HG02970 (cell line): ENCODE measurements at regions not wholly inside any gene's neighbourhood (a gene's known extent, or its start where the extent isn't known, plus 50 kb on each side); places are given as distances from the start of the nearest gene placed in this dataset.
A peak's percentile ranks its signal among the peaks of the same experiment; 100 is the strongest.

ENCODE experiments used
- ATAC-seq: cut with Tn5 transposase; IDR thresholded peaks from one replicate; pipeline ENCODE4 v1.9.1; 2021; ENCODE audit warnings: mild to moderate bottlenecking, moderate library complexity, moderate number of reproducible peaks; ENCODE audit not compliant: unreplicated experiment, low FRiP score

DNA sequence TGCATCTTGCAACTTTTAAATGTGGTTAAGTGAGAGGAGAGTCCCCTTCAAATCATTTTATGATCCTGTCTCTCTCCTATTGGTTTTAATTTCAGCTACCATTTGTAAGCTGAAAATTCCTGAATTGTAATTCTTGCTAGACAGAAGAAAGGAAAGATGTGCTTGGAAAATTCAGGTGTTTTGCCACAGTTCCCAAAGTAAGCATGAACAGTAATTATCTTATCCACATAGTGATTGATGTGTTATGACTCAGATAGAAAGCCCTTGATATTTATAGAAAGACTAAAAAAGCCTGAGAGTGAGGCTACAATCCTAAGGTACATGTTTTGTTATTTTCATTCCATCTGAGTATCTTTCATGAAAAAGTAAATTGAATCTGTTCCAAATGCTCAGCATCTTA lies 492.5 kb downstream of the MAT2B start:
- ATAC-seq, result no peak

DNA sequence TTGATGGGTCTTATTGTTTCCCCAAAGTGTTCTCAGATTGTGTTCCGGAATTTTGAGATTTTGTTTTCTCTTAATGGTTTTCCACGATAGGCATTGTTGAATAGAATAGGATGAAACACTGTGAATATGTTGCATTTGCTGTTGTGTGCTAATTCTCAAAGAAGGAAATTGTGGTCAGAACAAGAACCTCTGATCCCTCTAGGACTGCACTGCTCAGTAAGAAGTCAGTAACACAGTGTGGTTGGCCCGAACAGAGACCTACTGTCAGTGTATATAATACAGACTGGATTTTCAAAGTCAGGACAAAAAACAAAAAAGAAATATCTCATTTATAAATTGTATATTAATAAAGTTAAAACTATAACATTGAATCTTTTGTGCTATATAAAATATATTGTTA lies 494.8 kb downstream of the MAT2B start:
- no peak for ATAC-seq

DNA sequence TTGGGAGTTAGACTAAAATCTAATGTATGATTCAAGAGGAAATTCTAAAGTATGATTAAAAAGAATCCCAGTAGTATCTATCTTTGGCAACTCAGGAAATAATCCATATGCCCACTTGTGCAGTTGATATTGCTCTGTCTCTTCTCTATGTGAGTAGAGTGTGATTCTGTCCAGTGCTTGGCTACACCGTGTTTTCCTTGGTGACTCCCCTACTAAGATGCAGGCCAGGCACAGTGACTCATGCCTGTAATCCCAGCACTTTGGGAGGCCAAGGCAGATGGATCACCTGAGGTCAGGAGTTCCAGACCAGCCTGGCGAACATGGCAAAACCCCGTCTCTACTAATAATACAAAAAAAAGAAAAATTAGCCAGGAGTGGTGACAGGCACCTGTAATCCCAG lies 495.4 kb downstream of the MAT2B start:
- ATAC-seq, result no peak

GRCh38 chr5:164002214-164002613 lies 496.8 kb downstream of the MAT2B start:
- no peak for ATAC-seq

- ATAC-seq, result no peak
Measured at GRCh38 chr5:164002628-164003027, 497.2 kb downstream of the MAT2B start.

DNA sequence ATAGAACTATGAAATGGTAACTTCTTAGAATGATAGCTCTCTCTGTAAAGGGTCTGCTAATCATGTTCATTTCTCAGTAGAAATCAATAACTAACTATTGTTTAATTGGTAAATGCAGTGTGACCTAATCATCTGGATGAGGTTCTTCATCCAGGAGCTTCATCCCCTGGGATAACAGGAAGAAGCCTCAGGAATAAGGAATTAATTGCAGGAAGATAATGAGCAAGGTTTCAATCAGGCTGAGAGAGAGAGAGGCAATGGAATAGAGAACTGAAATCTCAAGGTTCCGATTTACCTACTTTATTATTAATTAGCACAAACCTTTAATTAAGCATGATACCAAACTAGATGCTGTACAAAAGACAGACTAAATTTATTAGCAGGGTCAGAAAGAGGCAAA lies 499.7 kb downstream of the MAT2B start:
- no peak for ATAC-seq

DNA sequence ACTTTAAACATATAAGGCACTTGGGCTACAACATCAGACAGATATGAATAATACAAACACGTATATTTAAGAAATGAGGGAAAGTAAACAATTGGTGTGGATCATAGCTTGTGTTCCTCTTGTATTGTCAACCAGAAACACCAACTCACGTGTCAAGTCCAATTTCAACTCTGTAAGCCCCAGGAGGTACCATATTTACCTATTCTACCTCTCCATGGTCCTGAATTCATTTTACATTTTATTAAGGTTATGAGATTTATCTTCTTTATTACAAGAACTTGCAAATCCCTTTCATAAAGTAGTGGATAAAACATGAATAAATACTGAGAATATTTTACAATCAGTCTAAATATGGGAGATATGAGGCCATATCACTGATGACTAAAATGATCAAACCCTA lies 501.6 kb downstream of the MAT2B start:
- ATAC-seq, result no peak

GRCh38 chr5:164009621-164010020 lies 504.2 kb downstream of the MAT2B start:
- no peak for ATAC-seq

DNA sequence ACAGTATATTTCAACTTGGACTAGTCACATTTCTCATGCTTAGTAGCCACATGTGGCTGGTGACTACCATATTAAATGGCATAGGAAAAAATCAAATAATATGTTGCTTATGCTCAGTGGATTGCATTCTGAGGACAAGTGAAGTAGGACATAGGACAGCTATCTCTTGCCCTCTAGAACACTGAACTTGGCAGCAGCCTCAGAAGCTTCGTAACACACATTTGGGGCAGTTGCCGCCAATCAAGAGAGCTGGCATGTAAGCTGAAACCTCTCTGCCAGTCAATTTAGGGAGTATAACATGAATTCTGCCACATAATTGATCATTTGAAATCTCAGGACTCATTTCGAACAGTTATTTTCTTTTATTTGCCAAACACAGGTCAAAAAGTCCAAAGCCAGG lies 505.5 kb downstream of the MAT2B start:
- no peak for ATAC-seq

DNA sequence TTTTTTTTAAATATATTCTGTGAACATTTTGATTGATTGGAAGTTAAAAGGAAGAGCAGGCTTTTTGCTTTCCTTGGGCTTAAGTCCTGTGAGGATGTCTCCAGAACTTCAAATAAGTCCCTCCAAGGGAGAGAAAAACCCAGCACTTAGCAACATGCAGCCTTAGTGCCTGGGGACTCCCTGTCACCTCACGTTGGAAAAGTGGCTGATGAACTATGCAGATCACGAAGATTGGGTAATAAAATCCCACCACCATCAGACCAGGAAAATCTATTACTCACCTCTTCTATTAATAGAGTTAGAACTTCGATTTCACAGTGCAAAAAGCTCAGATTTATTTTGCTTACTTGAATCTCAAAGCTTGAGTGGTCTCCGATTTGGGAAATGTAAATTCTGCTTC lies 507.0 kb downstream of the MAT2B start:
- no peak for ATAC-seq

GRCh38 chr5:164013077-164013670 lies 507.8 kb downstream of the MAT2B start:
- peak; percentile 78 for ATAC-seq

DNA sequence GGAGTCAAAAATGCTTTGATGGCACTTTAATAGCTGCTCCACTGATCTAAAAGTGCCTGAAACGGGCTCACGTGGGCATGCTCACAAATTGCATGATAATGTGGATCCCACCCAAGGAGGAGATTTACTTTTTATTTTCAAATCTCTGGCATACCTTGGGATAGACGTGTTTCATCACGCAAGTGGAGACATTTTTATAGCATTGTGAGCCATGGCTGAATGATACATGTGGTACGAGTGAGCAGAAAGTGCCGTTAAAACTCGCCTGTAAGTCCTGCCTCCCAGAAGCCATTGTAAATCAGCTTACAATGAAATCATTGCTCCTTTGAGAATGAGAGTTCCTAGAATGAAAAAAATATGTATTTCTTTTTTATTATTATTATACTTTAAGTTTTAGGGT lies 514.7 kb downstream of the MAT2B start:
- ATAC-seq, result no peak

DNA sequence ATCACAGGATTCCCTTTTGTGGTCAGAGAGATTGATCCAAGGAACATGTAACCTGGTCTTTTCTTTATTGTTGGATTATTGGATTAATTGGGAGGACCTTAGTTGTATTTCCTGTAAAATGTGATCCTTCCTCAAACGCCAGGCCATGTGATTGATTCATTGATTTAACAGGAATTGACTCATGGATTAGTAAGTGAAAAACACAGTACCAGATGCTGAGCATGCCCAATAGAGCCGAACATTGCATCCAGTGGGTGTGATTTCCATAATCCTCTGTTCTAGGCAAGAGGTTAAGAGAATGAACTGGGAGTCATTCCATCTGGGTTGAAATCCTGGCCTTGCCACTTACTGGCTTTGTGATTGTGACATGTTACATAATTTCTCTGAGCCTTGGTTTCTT lies 522.3 kb downstream of the MAT2B start:
- ATAC-seq, result no peak

DNA sequence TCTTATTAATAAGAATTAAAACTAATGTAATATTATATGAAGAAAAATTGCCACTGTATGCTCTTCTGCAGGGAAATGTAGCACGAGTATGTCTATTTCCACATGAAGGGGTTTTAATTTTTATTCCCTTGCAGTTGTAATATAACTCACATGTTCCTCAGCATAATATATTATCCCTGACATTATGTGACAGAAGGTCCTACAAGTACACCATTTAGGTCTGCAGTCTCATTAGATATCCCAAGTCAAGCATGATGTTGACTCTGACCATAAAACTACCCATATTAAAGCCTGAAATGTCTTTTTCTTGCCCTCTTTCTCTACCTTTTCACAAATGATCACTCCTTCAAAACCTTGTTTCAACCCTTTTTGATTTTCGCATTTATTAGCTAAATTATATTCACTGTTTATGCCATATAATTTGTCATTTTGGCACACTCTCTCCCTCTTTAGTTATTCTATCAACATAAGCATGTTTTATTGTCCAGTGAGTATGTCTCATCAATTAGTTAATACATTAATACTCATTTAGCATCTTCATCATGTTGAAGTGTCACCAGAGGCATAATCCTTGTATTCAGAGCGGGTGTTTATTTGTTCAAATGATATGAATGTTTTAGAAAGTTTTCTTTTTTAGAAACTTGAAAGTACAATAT lies 532.8 kb downstream of the MAT2B start:
- no peak for ATAC-seq

DNA sequence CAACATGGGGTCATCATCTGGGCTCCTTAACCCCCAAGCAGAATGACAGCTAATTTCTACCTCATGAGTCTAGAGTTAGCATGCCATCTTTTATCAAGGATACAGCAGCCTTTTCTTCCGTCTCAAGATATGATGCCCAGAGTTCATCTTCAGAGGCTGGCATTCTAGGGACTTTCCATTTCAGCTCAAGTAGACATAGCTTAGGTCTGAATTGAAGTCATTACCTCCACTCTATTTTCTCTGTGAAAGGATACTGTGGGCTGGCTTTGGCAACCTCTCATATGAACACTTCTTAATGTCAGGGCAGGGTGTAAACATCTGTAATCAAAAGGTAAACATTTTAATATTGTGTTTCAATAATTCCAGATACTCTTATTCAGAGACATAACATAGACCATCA lies 535.7 kb downstream of the MAT2B start:
- no peak for ATAC-seq

- no peak for ATAC-seq
Measured at GRCh38 chr5:164048359-164048926, 543.0 kb downstream of the MAT2B start.

GRCh38 chr5:164051745-164052144 lies 546.3 kb downstream of the MAT2B start:
- ATAC-seq, result no peak

DNA sequence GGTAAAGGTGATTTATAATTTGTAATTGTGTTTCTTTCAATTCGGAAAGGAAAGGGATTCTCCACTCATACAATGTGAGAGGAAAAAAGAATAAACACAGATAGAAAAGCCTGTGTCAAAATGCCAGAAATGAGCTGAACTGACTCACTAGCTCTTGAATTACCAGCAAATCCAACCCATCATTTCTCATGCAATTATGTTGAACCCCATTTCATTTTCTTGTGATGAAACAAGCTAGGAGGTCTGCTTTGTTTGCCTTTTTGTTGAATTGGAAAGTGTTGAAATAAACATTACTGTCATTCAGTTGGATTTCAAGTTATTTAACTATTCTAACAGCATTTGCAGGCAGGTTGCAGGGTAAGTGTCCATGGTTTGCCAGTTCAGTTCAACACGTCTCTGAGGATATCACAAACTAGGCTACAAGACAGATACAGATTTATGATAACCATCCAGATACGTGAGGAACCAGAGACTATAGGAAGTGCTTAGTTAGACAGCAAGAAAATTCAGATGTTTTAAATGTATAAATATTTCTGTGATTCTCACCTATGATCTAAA lies 547.2 kb downstream of the MAT2B start:
- ATAC-seq, result no peak

DNA sequence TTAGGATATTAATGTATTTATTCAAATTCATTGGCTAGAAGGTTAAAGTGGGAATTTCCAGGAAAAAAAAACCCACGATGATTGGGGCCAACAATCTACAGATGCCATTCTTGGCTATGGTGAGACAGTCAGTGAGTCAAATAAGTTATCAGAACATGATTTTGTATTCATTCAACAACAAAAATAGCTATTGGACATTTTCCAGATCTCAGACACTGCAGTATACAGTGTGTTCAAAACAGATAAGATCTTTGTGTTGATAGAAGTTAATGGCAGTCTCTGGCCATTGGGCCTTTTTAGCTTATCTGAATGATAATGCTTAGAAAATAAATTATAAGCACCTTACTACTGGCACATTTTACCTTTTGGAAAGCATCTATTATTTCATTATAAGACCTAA lies 547.7 kb downstream of the MAT2B start:
- ATAC-seq, result no peak

GRCh38 chr5:164054461-164054860 lies 549.0 kb downstream of the MAT2B start:
- ATAC-seq, result no peak

GRCh38 chr5:164057121-164057520 lies 551.7 kb downstream of the MAT2B start:
- ATAC-seq, result no peak

DNA sequence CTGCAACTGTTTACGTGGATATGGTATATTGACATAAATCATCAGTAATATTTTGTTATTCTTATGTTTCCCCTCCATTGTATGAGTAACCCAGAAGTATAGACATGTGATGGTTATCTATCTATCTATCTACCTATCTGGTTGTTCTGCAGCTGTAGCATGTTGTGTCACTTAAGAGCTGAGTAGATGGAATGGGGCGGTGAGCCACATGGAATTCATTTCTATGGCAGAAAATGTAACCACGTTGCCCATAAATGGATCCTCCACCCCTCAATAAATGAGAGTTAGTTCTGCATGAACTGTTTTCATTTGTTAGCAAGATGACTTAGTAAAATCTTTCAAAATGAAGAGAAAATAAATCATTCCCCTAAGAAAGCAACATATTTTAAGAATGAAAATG lies 553.2 kb downstream of the MAT2B start:
- no peak for ATAC-seq
